HL-60 (cell line): ENCODE measurements at regions not wholly inside any gene's neighbourhood (a gene's known extent, or its start where the extent isn't known, plus 50 kb on each side); places are given as distances from the start of the nearest gene placed in this dataset.

Experiments
- CTCF ChIP-seq: IDR thresholded peaks from one replicate; pipeline ENCODE4 v1.5.1; 2011; ENCODE audit warnings: low read length, control low read depth, inconsistent platforms; ENCODE audit not compliant: insufficient read depth
- GABPA ChIP-seq: IDR thresholded peaks from 2 replicates; pipeline ENCODE4 v1.6.1; 2012; ENCODE audit warnings: low read depth
- POLR2AphosphoS5 ChIP-seq: IDR thresholded peaks from 2 replicates; pipeline ENCODE4 v1.6.1; 2012; ENCODE audit warnings: low read depth
- REST ChIP-seq: IDR thresholded peaks from 2 replicates; pipeline ENCODE4 v1.6.1; 2012; ENCODE audit warnings: low read depth; ENCODE audit not compliant: insufficient replicate concordance

GRCh38 chr2:217626926-217627325 is 375.9 kb downstream of the TNS1 start:
- TF ChIP-seq POLR2AphosphoS5, result no peak
- no peak for TF ChIP-seq CTCF
- no peak for TF ChIP-seq REST
- TF ChIP-seq GABPA, result no peak
